ENCODE measurements at regions not wholly inside any gene's neighbourhood (a gene's known extent, or its start where the extent isn't known, plus 50 kb on each side); places are given as distances from the start of the nearest gene placed in this dataset.

DNA sequence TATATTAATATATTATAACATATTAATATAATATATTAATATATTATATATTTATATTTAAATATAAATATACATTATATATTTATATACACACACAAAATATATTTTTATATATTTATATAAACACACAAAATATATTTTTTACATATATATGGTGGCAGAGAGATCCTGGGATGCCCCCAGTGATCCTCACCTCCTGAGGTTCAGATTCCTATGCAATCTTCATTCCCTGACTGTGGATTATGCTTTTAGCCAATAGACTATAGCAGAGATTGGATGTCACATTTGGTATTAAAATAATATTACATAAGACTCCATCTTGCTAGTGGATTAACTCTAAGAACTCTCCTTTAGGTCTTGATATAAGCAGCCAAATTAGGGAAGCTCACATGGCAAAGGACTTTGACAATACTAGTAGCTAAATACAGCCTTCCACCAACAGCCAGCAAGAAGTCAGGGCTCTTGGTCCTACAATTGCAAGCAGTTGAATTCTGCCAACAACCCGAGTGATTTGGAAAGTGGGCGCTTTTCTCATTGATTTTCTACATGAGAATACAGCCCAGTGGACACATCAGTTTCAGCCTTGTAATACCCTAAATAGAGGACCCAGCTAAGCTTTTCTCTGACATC is 681.0 kb downstream of the C6orf118 start:
- TF ChIP-seq POLR2AphosphoS5 (IDR thresholded peaks at IDR 0.05; ENCODE audit: borderline replicate concordance, low read depth, low read length) (no peak), EZH2 (IDR thresholded peaks at IDR 0.05) (no peak), FOXP2 (optimal IDR thresholded peaks at IDR 0.05; ENCODE audit: control extremely low read depth, extremely low read length, insufficient read depth) (no peak)
